ENCODE measurements at regions not wholly inside any gene's neighbourhood (a gene's known extent, or its start where the extent isn't known, plus 50 kb on each side); places are given as distances from the start of the nearest gene placed in this dataset.

- TF ChIP-seq CTCF (conservative IDR thresholded peaks at IDR 0.05; ENCODE audit: low read length) = no peak
- TF ChIP-seq EZH2phosphoT487 (IDR thresholded peaks at IDR 0.05; ENCODE audit: borderline replicate concordance) = no peak
Observed at GRCh38 chr12:31230004-31230403, 95.9 kb downstream of the SINHCAF start.
